ENCODE measurements at regions not wholly inside any gene's neighbourhood (a gene's known extent, or its start where the extent isn't known, plus 50 kb on each side); places are given as distances from the start of the nearest gene placed in this dataset.

- no peak for DNase-seq
Observed at GRCh38 chr4:147368948-147369347, 111.9 kb upstream of the EDNRA start.

DNA sequence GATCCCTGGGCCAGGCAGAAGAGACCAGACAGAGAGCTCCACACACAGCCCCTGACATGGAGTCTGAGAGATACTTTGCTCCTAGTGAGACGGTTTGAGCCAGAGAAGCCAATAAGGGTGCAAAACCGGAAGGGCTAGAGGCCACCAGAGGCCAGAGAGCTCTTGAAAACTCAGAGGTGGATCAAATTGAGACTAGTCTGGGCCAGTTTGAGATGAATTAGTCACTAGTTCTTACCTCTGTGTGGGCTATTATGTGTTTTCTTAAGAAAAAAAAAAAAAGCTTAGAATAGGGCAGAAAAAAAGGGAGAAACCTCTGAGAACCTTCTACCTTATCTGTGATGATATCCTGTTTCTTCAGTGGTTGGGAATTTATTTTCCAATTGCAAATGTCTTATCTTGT lies 110.4 kb upstream of the EDNRA start:
- DNase-seq: no peak

DNA sequence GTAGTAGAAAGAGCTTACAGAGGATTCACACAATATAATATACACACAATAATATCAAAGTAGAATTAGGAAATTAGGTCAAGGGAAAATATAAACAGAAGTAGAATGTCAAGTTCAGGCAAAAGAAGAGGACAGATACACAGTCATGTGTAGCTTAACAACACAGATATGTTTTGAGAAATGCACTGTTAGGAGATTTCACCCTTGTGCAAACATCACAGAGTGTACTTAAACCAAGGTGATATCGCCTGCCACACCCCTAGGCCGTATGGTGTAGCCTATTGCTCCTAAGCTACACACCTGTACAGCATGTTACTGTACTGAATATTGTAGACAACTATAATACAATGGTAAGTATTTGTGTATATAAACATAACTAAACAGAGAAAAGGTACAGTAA lies 110.0 kb upstream of the EDNRA start:
- DNase-seq: no peak

GRCh38 chr4:147371661-147372060 lies 109.2 kb upstream of the EDNRA start:
- DNase-seq: no peak

GRCh38 chr4:147378780-147379179 lies 102.1 kb upstream of the EDNRA start:
- DNase-seq: no peak

DNA sequence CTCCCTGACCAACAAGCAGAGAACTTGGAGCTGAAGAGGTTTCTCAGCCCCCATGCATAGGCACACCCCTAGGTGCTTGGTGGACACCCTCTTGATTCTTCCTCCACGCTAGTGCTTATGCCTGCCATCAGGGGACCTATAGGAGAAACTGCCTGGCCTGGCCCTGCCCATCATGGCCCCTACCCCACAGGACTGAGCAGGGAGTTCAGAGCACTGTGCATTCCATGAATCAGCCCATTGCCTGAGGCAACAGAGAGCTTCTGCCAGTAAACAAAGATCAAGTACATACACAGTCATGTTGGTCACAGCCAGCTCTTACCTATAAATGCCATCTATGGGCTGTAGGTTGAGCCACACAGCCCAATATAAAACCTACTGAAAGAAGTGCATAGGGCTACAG lies 99.1 kb upstream of the EDNRA start:
- DNase-seq: no peak

- DNase-seq: no peak
Observed at GRCh38 chr4:147388018-147388417, 92.9 kb upstream of the EDNRA start.

GRCh38 chr4:147396105-147396504 lies 84.8 kb upstream of the EDNRA start:
- DNase-seq: no peak

GRCh38 chr4:147398556-147398955 lies 82.3 kb upstream of the EDNRA start:
- DNase-seq: no peak

- DNase-seq: no peak
Observed at GRCh38 chr4:147400721-147401120, 80.2 kb upstream of the EDNRA start.

GRCh38 chr4:147401221-147401620 lies 79.7 kb upstream of the EDNRA start:
- no peak for DNase-seq

GRCh38 chr4:147407261-147408045 lies 73.4 kb upstream of the EDNRA start:
- no peak for DNase-seq

DNA sequence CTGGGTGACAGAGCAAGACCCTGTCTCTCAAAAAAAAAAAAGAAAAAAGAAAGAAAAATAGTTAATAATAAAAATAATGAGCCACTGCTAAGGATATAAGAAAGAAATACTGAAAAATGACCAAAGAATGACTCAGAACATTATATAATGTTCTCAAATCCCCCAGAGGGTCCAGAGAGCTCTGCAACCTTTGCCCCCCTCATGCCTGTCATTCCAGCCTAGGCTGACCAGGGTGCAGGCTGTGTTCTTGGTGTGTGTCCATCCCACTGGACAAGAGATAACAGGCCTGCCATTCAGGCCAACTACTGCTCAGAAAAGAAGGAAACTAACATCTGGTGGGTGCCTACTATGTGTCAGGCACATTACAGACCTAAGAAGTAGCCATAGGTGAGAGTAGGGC lies 72.7 kb upstream of the EDNRA start:
- no peak for DNase-seq

DNA sequence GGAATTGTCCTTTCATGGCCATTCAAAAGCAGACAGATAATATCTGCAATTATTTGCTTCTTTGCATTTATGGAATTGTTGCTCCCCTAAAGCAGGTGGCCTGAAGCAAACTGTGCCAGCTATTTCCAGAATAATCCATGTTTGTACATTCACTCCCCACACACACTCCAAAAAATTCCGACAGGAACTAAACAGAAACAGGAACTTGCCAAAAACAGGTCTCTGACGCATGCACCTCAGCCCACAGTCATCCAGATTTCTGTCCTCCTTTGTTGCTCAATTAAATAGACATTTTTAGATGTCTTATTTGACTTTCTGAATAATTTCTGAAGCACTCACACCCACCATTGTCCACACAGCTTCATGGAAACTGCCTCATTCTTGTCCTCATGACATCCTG lies 71.5 kb upstream of the EDNRA start:
- DNase-seq: no peak

DNA sequence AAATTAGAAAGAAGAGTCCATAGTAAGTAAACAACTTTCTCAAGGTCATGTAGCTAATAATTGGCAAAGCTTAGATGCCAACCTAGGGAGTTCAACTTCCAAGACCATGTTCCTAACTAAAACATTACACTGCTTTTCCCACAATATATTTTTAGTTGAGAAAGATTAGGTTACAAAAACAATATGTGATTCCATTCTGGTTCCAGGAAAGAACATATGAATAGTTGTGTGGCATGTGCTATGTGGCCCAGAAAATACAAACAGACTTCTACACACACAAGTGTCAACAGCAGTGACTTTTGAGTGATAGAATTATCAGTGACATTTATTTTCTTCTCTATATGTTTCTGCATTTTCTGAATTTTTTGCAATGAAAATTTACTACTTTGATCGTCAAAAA lies 62.7 kb upstream of the EDNRA start:
- no peak for DNase-seq

DNA sequence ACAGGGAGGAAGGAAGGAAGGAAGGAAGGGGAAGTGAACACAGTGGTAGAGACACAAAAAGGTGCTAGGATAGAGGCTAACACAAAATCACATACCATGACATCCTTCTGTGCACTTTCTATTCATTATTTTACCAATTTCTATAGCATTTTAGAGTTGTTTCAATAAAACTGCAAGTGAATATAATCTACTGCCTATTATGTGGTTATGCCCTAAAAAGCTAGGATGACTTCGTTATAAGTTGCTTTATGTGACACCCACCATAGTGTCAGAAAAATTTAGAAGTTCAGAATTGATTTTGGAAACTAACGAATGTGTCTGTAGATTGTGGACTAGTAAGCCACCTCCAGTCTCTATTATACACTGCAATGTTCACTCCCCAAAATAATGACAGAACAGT lies 59.4 kb upstream of the EDNRA start:
- no peak for DNase-seq

DNA sequence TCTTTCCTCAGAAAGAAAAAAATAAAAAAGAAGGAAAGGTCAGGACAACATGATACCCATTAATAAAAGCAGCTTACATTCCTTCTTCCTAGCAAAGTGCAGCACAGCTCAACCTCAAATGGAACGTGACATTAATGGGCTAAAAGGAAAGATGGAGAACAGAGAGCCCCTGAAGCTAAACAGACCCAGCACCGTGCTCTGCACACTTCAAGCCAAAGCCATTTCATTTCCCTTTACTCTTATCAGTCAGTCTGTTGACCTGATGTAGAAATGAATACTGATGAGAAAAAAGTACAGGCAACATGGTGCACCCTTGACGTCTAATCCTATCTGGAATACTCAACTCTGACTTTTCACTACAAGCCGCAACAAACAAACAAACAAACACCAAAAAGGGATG lies 57.7 kb upstream of the EDNRA start:
- DNase-seq: no peak

- DNase-seq: no peak
Observed at GRCh38 chr4:147425019-147425418, 55.9 kb upstream of the EDNRA start.

- no peak for DNase-seq
Observed at GRCh38 chr4:147428583-147428982, 52.3 kb upstream of the EDNRA start.

- DNase-seq: no peak
Observed at GRCh38 chr4:147430111-147430510, 50.8 kb upstream of the EDNRA start.
